GM18511 (cell line): ENCODE measurements at regions not wholly inside any gene's neighbourhood (a gene's known extent, or its start where the extent isn't known, plus 50 kb on each side); places are given as distances from the start of the nearest gene placed in this dataset.
"Not testable (repeated sequence)": the region's sequence is repeated elsewhere in the genome, so short reads cannot be mapped to it uniquely, and the experiment has no call there.

ENCODE experiments used
- ATAC-seq: cut with Tn5 transposase; IDR thresholded peaks from one replicate; pipeline ENCODE4 v1.9.1; 2021; ENCODE audit warnings: mild to moderate bottlenecking, moderate library complexity; ENCODE audit not compliant: unreplicated experiment

DNA sequence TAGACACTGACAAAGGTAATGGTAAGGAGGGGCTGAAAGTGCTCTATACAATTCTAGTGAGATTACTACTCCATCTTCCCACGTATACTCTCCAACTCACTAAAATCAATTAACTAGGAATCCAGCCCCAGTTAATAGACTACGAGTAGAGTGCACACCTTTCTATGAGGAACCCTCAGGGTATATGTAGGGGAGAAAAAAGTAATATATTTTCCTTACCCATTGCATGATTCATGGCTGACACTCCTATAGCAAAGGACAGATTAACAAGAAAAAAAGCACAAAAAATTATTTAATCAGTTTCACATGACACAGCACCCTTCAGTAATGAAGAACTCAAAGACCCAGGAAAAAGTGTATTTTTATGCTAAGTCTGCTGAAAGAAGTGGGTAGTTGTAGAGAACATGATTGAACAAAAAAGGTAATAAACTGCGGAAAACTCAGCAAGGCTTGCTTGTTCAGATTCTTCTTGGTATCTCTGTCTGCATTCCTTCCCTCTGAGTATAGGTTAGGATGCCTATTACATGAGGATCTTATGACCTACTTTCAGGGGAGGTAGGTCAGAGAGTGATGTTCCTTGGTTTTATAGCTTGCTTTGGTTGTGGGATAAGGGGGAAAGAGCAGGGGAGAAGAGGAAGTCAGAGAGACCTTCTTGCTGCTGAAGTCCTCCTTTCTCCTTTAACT lies 342.0 kb upstream of the DLGAP1 start:
- no peak for ATAC-seq

GRCh38 chr18:4789506-4789905 lies 334.4 kb upstream of the DLGAP1 start:
- no peak for ATAC-seq

DNA sequence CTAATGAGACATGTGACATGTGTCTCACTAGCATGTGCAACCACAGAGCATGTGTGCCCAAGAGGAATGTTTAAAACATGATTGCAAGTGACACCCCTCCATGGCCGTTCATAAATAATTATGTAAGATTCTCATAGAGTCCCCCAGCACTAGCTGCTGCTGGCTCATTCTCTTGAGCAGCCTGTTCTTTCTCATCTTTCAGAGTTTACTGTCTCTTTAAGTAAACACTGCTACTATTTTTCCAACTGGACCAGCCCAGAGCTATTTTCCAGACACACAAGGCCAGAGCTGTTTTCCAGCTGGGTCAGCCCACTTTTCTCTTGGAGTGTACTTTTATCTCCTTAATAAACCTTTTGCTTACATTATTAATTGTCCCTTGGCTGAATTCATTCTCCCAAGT lies 326.8 kb upstream of the DLGAP1 start:
- ATAC-seq = no peak

DNA sequence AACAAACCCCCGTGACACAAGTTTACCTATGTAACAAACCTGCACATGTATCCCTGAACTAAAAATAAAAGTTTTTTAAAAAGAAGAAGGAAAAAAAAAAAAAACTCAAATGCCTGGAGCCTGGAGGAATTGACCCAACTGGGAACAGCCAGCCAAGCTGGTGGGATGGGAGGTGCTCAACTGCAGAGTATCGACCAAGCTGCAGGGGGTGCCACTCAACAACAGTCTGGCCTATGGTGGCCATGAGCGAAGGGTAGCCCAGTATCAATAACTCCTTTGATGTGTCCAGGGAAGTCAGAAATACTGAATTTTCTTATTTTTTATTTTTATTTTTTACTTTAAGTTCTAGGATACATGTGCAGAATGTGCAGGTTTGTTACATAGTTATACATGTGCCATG lies 310.3 kb upstream of the DLGAP1 start:
- no peak for ATAC-seq

DNA sequence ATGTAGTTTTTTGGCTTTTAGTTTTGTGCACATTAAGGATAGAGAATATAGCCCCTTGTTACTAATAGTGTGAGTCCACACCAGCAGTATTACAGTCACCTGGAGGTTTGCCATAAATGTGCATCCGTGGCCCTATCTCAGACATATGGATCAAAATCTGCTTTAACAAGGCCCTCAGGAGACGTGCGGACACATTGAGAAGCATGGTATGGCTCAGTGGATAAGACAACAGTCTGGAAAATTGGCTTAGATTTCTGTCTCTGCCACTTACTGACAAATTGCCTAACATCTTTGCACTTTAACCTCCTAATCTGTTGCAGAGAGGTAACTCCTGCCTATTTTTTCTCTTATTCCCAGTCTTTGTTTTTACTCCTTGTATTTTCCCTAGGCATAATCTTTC lies 307.2 kb upstream of the DLGAP1 start:
- no peak for ATAC-seq

GRCh38 chr18:4758980-4759379 lies 303.9 kb upstream of the DLGAP1 start:
- ATAC-seq = no peak

DNA sequence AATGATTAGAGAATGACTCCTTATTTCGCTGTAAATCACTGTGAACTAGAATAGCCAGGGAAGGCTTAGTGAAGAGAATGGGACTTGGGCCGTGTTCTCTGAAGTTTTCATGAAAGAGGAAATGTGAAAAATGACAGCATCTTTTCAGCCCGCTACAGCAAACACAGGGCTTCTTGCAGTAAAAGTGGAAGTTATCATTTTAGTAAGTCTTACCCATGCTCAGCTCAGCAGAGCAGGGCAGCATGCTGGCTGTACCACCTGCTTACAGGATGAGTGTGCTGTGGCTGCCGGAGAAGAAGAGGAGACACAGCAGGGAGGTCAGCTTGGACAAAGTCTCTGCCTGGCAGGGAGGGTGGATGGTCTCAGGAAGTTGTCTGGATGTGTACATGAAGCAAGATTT lies 300.7 kb upstream of the DLGAP1 start:
- ATAC-seq = peak; percentile 78

DNA sequence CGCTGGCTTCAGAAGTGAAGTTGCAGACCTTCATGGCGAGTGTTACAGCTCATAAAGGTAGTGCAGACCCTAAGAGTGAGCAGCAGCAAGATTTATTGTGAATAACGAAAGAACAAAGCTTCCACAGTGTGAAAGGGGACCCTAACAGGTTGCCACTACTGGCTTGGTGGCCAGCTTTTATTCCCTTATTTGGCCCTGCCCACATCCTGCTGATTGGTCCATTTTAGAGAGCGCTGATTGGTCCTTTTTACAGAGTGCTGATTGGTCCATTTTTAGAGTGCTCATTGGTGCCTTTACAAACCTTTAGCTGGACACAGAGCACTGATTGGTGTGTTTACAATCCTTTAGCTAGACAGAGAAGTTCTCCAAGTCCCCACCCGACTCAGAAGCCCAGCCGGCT lies 298.0 kb upstream of the DLGAP1 start:
- not testable (repeated sequence) for ATAC-seq

GRCh38 chr18:4751523-4751922 lies 296.4 kb upstream of the DLGAP1 start:
- ATAC-seq = no peak

GRCh38 chr18:4750393-4751346 lies 295.6 kb upstream of the DLGAP1 start:
- ATAC-seq = no peak

DNA sequence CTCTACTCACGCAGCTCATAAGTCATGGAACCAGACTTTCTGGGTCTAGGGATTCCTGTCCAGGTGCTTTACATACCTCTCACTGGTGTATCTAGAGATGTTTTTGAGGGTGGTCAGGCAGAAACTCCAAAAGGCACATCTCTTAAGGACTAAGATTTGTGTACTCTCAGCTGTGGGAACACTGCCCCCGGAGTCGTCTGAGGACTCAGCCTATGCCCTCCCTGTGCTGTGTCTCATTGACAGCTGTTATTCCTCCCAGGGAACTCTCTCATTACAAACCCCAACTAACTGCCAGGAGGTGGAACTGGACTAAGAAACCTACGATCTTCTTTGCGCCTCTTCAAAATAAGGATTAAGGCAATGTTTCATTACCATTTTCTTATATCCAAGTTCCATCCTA lies 293.9 kb upstream of the DLGAP1 start:
- ATAC-seq = no peak

GRCh38 chr18:4734903-4735302 lies 279.8 kb upstream of the DLGAP1 start:
- no peak for ATAC-seq

DNA sequence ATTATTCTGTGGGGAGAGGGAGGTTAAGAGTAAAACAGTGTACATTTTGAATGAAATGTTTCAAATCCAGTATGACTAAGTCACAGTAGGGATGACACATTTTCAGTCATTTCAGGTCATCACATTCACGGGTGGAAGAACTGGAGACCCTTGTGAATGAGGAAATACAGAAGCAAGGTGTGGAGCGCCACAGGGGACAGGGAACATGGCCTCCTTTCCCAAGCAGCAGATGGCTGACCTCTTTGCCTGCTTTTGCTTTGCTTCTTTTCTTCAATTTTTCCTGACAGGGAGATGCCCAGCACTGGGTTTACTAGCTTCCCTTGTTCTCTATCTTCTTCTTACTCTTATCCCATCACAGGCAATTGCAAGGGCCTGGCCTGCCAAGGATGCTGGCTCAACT lies 278.9 kb upstream of the DLGAP1 start:
- ATAC-seq = no peak

GRCh38 chr18:4721545-4721944 lies 266.4 kb upstream of the DLGAP1 start:
- no peak for ATAC-seq

- no peak for ATAC-seq
Measured at GRCh38 chr18:4720518-4720917, 265.4 kb upstream of the DLGAP1 start.

- no peak for ATAC-seq
Measured at GRCh38 chr18:4705894-4706293, 250.8 kb upstream of the DLGAP1 start.

DNA sequence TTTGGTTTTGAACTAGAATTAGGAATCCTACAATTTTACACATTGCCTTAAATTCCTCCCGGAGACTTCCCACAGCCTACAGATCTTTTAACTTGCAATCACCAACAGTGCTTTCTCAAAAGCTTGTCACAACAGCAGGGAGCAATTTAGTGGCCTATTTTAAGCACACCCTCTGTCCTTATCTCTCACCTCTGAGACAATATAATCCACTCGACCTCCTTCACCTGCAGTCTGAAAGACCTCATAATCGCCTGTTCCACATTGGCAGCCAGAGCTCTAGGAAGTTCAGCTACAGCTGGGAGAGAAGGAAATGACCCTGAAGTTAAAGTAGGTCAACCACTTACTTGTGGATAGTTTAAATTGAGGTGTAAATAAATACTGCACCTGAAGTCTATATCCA lies 249.7 kb upstream of the DLGAP1 start:
- ATAC-seq = no peak

- no peak for ATAC-seq
Measured at GRCh38 chr18:4691836-4692235, 236.7 kb upstream of the DLGAP1 start.

GRCh38 chr18:4678685-4679084 lies 223.6 kb upstream of the DLGAP1 start:
- ATAC-seq = not testable (repeated sequence)

- no peak for ATAC-seq
Measured at GRCh38 chr18:4677006-4677405, 221.9 kb upstream of the DLGAP1 start.

DNA sequence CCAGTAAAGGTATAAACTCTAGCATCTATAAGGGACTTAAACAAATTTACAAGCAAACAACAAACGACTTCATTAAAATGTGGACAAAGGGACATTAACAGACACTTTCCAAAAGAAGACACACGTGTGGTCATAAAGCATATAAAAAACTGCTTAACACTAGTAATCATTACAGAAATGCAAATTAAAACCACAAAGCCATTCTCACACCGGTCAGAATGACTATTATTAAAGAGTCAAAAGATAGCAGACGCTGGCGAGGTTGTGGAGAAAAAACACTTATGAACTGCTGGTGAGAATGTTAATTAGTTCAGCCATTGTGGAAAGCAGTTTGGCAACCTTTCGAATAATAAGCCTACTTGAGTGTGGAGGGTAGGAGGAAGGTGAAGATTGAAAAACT lies 217.1 kb upstream of the DLGAP1 start:
- ATAC-seq = no peak

DNA sequence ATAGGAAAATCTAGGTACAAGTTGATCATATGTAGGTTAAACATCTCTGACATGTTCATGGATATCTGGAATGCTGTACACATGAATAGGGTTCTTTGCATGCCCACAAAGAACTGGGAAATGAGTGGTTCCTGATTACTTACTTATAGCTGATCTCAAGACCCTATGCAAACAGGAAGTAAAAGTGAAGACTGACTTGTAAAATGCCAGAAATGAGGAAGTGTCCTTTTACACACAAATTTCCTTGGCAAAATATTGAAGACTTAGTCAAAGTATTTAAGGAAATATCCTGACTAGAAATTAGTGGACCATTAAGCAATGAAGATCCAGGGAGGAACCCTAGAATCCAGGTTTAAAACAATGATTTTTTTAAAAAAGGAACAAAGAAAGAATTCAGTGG lies 203.7 kb upstream of the DLGAP1 start:
- no peak for ATAC-seq
